ENCODE measurements at regions not wholly inside any gene's neighbourhood (a gene's known extent, or its start where the extent isn't known, plus 50 kb on each side); places are given as distances from the start of the nearest gene placed in this dataset.
A peak's percentile ranks its signal among the peaks of the same experiment; 100 is the strongest.

GRCh38 chr1:83531521-83532309, 467.2 kb downstream of the TTLL7 start:
- Mint-ChIP-seq H3K4me1 (peaks cover 2% of the 10 kb centered on the region), H3K36me3 (no peaks in the 10 kb centered on the region), H3K9me3 (peaks cover 18% of the 10 kb centered on the region), H3K4me3 (no peak overlapping the region), H3K27me3 (ENCODE audit: low read depth) (no peaks in the 10 kb centered on the region), H3K27ac (no peak overlapping the region)
- no peak for TF ChIP-seq CTCF (IDR thresholded peaks at IDR 0.05; ENCODE audit: unreplicated experiment)
- DNase-seq (ENCODE audit: low spot score in 2 of 2, unreplicated experiment in 2 of 2): no peak

GRCh38 chr1:83530506-83530905, 468.4 kb downstream of the TTLL7 start:
- Mint-ChIP-seq H3K4me3 (no peak overlapping the region), H3K9me3 (peaks cover 10% of the 10 kb centered on the region)

GRCh38 chr1:83527987-83528386, 470.9 kb downstream of the TTLL7 start:
- Mint-ChIP-seq H3K27ac (no peak overlapping the region), H3K9me3 (peaks cover 3% of the 10 kb centered on the region), H3K36me3 (no peaks in the 10 kb centered on the region), H3K4me3 (no peak overlapping the region), H3K4me1 (peaks cover 2% of the 10 kb centered on the region), H3K27me3 (ENCODE audit: low read depth) (no peaks in the 10 kb centered on the region)
- no peak for TF ChIP-seq CTCF (IDR thresholded peaks at IDR 0.05; ENCODE audit: unreplicated experiment)
- no peak for DNase-seq (ENCODE audit: low spot score in 2 of 2, unreplicated experiment in 2 of 2)

More at GRCh38 chr1:83530506-83530905, 468.4 kb downstream of the TTLL7 start:
- no peak for DNase-seq (ENCODE audit: low spot score in 2 of 2, unreplicated experiment in 2 of 2)
- Mint-ChIP-seq H3K27me3 (ENCODE audit: low read depth) (no peaks in the 10 kb centered on the region), H3K27ac (no peak overlapping the region), H3K36me3 (no peaks in the 10 kb centered on the region), H3K4me1 (peaks cover 2% of the 10 kb centered on the region)
- no peak for TF ChIP-seq CTCF (IDR thresholded peaks at IDR 0.05; ENCODE audit: unreplicated experiment)

GRCh38 chr1:83520797-83521196, 478.1 kb downstream of the TTLL7 start:
- no peak for TF ChIP-seq CTCF (IDR thresholded peaks at IDR 0.05; ENCODE audit: unreplicated experiment)
- Mint-ChIP-seq H3K27ac (no peak overlapping the region), H3K36me3 (no peaks in the 10 kb centered on the region), H3K4me1 (peaks cover 11% of the 10 kb centered on the region), H3K9me3 (peaks cover 3% of the 10 kb centered on the region), H3K27me3 (ENCODE audit: low read depth) (no peaks in the 10 kb centered on the region), H3K4me3 (no peak overlapping the region)
- DNase-seq (ENCODE audit: low spot score in 2 of 2, unreplicated experiment in 2 of 2): no peak

- Mint-ChIP-seq H3K4me3 (no peak overlapping the region), H3K27ac (peak overlapping the region; percentile 6), H3K27me3 (ENCODE audit: low read depth) (no peaks in the 10 kb centered on the region), H3K9me3 (no peaks in the 10 kb centered on the region), H3K4me1 (peaks cover 30% of the 10 kb centered on the region), H3K36me3 (no peaks in the 10 kb centered on the region)
- TF ChIP-seq CTCF (IDR thresholded peaks at IDR 0.05; ENCODE audit: unreplicated experiment): no peak
- DNase-seq (ENCODE audit: low spot score in 2 of 2, unreplicated experiment in 2 of 2): no peak
Observed at GRCh38 chr1:83516369-83516768, 482.6 kb downstream of the TTLL7 start.
